Fibroblast of peridontal ligament (primary cell): ENCODE measurements at regions not wholly inside any gene's neighbourhood (a gene's known extent, or its start where the extent isn't known, plus 50 kb on each side); places are given as distances from the start of the nearest gene placed in this dataset.

ENCODE experiments used
- DNase-seq: peaks from one replicate; pipeline ENCODE4 v3.0.0-alpha.2; 2010; ENCODE audit errors: extremely low read depth

- DNase-seq = peak; percentile 12
These were observed 175.0 kb upstream of the MCTP2 start for GRCh38 chr15:94056314-94056713.

- DNase-seq = no peak
These were observed 177.7 kb upstream of the MCTP2 start for GRCh38 chr15:94053626-94054025.

- no peak for DNase-seq
These were observed 178.7 kb upstream of the MCTP2 start for GRCh38 chr15:94052711-94053110.

GRCh38 chr15:94047566-94047965 is 183.8 kb upstream of the MCTP2 start:
- no peak for DNase-seq

GRCh38 chr15:94042180-94042928 is 189.0 kb upstream of the MCTP2 start:
- no peak for DNase-seq

- DNase-seq = no peak
These were observed 189.6 kb upstream of the MCTP2 start for GRCh38 chr15:94041746-94042145.

GRCh38 chr15:94040541-94041248 is 190.7 kb upstream of the MCTP2 start:
- DNase-seq = no peak

- no peak for DNase-seq
These were observed 195.2 kb upstream of the MCTP2 start for GRCh38 chr15:94036156-94036555.

- no peak for DNase-seq
These were observed 197.7 kb upstream of the MCTP2 start for GRCh38 chr15:94033683-94034020.

GRCh38 chr15:94033014-94033682 is 198.2 kb upstream of the MCTP2 start:
- DNase-seq = no peak

- DNase-seq = no peak
These were observed 198.8 kb upstream of the MCTP2 start for GRCh38 chr15:94032571-94032970.

GRCh38 chr15:94031072-94031471 is 200.3 kb upstream of the MCTP2 start:
- no peak for DNase-seq

- DNase-seq = no peak
These were observed 201.9 kb upstream of the MCTP2 start for GRCh38 chr15:94029495-94029894.

GRCh38 chr15:94028809-94029208 is 202.6 kb upstream of the MCTP2 start:
- DNase-seq = no peak

- DNase-seq = no peak
These were observed 203.2 kb upstream of the MCTP2 start for GRCh38 chr15:94028121-94028520.

GRCh38 chr15:94027581-94027980 is 203.8 kb upstream of the MCTP2 start:
- DNase-seq = no peak

GRCh38 chr15:94026458-94027304 is 204.7 kb upstream of the MCTP2 start:
- DNase-seq = no peak

GRCh38 chr15:94023531-94023930 is 207.8 kb upstream of the MCTP2 start:
- DNase-seq = no peak

GRCh38 chr15:94021621-94022320 is 209.6 kb upstream of the MCTP2 start:
- DNase-seq = no peak

GRCh38 chr15:94019062-94019461 is 212.3 kb upstream of the MCTP2 start:
- no peak for DNase-seq

- no peak for DNase-seq
These were observed 216.0 kb upstream of the MCTP2 start for GRCh38 chr15:94015324-94015723.
